SIG-M5 (cell line): ENCODE measurements at regions not wholly inside any gene's neighbourhood (a gene's known extent, or its start where the extent isn't known, plus 50 kb on each side); places are given as distances from the start of the nearest gene placed in this dataset.
A peak's percentile ranks its signal among the peaks of the same experiment; 100 is the strongest.

Experiments
- DNase-seq: peaks from one replicate; lab custom pipeline; 2025; lab: John Stamatoyannopoulos, UW

- no peak for DNase-seq
These were observed 54.9 kb upstream of the PPP2R5C start for GRCh38 chr14:101706509-101707067.

- DNase-seq = peak; percentile 3
These were observed 54.3 kb upstream of the PPP2R5C start for GRCh38 chr14:101707068-101707842.

- no peak for DNase-seq
These were observed 53.5 kb upstream of the PPP2R5C start for GRCh38 chr14:101707863-101708620.

GRCh38 chr14:101708853-101709532 is 52.5 kb upstream of the PPP2R5C start:
- no peak for DNase-seq

GRCh38 chr14:101709533-101709881 is 52.0 kb upstream of the PPP2R5C start:
- no peak for DNase-seq

- DNase-seq = no peak
These were observed 51.3 kb upstream of the PPP2R5C start for GRCh38 chr14:101709962-101710931.

GRCh38 chr14:101711041-101711856 is 50.3 kb upstream of the PPP2R5C start:
- DNase-seq = no peak
